Endothelial cell of umbilical vein (primary cell): ENCODE measurements at regions not wholly inside any gene's neighbourhood (a gene's known extent, or its start where the extent isn't known, plus 50 kb on each side); places are given as distances from the start of the nearest gene placed in this dataset.

Experiments
- CTCF ChIP-seq, 2 donors: IDR thresholded peaks; 1 replicate in 1 of 2; 2 replicates in 1 of 2; pipeline ENCODE4 v1.5.1; 2011; ENCODE audit warnings: low read length in 2 of 2, mild to moderate bottlenecking in 2 of 2, moderate library complexity in 2 of 2, control low read depth in 1 of 2, inconsistent platforms in 1 of 2, low read depth in 1 of 2; ENCODE audit not compliant: insufficient read depth in 1 of 2; ENCODE audit errors: extremely low read depth in 1 of 2
- EZH2 ChIP-seq: IDR thresholded peaks from 2 replicates; pipeline ENCODE4 v1.6.1; 2012; ENCODE audit warnings: borderline replicate concordance, low read depth, mild to moderate bottlenecking, moderate library complexity, low read length, inconsistent platforms; ENCODE audit not compliant: severe bottlenecking
- FOS ChIP-seq: IDR thresholded peaks from 2 replicates; pipeline ENCODE4 v1.6.1; 2011; ENCODE audit warnings: mild to moderate bottlenecking, low read length, moderate library complexity, borderline replicate concordance; ENCODE audit not compliant: insufficient read depth
- GATA2 ChIP-seq: IDR thresholded peaks from 2 replicates; pipeline ENCODE4 v1.7.0; 2011; ENCODE audit warnings: low read depth, mild to moderate bottlenecking, moderate library complexity, mixed read lengths, low read length; ENCODE audit not compliant: insufficient read length, insufficient read depth
- JUN ChIP-seq: IDR thresholded peaks from 2 replicates; pipeline ENCODE4 v1.6.1; 2011; ENCODE audit warnings: borderline replicate concordance, low read depth; ENCODE audit not compliant: insufficient read length, insufficient read depth
- MAX ChIP-seq: IDR thresholded peaks from 2 replicates; pipeline ENCODE4 v1.6.1; 2011; ENCODE audit not compliant: insufficient read depth, insufficient read length
- MYC ChIP-seq: IDR thresholded peaks from one replicate; pipeline ENCODE4 v1.6.1; 2011; ENCODE audit warnings: mild to moderate bottlenecking, low read depth, low read length
- POLR2A ChIP-seq: IDR thresholded peaks from 2 replicates; pipeline ENCODE4 v1.6.1; 2012; ENCODE audit warnings: low read depth, mild to moderate bottlenecking, control low read depth, low read length
- POLR2AphosphoS5 ChIP-seq: IDR thresholded peaks from 2 replicates; pipeline ENCODE4 v1.6.1; 2012; ENCODE audit warnings: low read depth, mild to moderate bottlenecking, control low read depth, low read length, moderate library complexity; ENCODE audit not compliant: insufficient read depth

GRCh38 chr9:16286160-16286559 is 584.3 kb downstream of the BNC2 start:
- TF ChIP-seq CTCF (IDR thresholded peaks at IDR 0.05; ENCODE audit: extremely low read depth in 1 of 2, insufficient read depth in 1 of 2, low read depth in 1 of 2, low read length in 2 of 2) = no peak
- no peak for TF ChIP-seq POLR2AphosphoS5
- TF ChIP-seq EZH2 = no peak
- no peak for TF ChIP-seq POLR2A
- no peak for TF ChIP-seq JUN
- TF ChIP-seq MAX = no peak
- no peak for TF ChIP-seq MYC
- TF ChIP-seq GATA2 = no peak
- TF ChIP-seq FOS = no peak
